ENCODE measurements at regions not wholly inside any gene's neighbourhood (a gene's known extent, or its start where the extent isn't known, plus 50 kb on each side); places are given as distances from the start of the nearest gene placed in this dataset.
"Not testable (repeated sequence)": the region's sequence is repeated elsewhere in the genome, so short reads cannot be mapped to it uniquely, and the experiment has no call there.

DNA sequence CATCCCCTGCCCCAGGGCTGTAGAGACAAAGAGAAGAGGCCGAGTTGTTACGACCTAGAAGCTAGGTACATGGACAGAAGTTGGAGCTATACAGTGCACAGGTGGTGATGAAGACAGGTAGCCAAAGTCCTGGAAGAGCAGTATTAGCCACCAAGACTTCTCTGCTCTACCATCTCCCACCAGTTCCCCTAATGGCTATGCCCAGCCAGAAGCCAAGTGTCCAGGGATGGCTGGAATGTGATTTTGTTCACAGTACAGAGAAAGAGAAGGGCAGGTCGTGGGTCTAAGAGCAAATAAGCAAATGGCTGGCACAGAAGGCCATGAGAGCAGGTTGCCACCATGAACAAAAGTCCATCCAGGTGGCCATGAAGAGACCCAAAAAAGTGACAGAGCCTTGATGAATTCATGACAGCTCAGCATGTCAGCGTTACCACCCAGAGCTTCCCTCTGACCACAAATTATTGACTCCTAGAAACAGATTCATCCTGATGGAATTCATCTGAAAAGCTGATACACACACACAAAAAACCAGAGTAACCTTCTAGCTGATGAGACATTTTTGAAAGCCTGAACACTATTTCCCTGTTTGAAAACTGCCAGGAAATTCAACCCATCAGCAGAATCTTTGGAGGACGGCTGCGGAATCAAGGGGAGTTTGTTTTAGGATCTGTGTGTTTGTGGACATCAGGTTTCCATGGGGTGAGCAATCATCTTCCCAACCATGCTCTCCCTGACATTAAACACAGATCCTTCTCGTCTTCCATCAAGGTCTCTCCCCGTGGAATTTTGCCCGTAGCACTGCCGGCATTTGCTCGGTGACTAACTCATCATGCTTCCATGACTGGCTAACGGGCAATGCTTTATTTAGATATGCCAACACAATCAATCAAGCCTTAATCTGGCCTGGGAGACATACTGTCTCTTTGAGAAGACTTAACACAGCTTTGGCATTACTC is 906.7 kb upstream of the AUTS2 start:
- no peak for DNase-seq

DNA sequence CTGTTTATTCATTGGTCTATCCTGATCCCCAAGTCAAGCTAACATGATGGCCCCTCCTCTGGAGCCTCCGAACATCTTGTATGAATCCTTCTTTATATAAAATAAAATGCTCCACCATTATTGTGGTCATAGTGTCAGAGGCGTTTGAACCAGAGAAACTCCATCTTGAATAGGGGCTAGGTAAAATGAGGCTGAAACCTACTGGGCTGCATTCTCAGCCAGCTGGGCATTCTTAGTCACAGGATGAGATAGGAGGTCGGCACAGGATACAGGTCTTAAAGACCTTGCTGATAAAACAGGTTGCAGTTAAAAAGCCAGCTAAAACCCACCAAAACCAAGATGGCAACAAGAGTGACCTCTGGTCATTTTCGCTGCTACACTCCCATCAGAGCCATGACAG is 905.8 kb upstream of the AUTS2 start:
- no peak for DNase-seq

DNA sequence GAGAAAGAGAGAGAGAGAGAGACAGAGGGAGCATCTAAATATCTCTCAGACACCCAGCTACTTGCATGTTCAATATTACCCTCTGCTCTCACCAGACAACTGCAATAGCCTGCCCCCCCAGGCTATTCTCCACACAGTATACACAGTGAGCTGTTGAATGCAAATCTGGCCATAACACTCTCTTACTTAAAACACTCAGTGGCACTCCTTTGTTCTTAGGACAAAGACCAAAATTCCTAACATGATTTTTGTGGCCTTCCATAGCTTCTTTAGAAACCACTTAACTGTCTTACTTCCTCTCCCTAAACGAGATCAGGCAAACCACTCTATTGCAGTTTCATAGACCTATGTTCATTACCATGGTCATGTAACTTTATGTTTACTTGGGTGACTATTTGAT is 903.6 kb upstream of the AUTS2 start:
- DNase-seq = no peak

DNA sequence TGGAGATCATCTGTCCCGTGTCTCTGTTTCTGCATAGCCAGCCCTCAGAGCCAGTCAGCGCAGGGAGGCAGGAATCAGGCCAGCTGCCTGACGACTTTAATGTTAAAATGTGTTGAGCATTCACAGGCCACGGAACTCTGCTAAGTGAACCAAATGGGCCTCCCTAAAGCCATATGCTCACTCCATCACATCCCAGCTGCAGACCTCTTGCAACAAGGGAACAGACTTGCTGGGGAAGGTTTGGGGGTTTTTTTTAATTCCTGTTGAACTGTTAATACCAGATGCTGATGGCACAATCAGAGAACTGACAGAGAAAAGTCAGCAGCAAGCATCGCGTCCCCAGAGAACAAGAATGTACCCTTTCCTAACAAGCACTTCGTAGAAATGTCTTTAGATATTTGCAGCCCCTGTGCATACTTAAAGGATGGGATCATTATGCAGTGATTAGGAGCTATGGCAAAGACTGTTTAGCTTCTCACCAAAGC is 900.4 kb upstream of the AUTS2 start:
- DNase-seq = no peak

DNA sequence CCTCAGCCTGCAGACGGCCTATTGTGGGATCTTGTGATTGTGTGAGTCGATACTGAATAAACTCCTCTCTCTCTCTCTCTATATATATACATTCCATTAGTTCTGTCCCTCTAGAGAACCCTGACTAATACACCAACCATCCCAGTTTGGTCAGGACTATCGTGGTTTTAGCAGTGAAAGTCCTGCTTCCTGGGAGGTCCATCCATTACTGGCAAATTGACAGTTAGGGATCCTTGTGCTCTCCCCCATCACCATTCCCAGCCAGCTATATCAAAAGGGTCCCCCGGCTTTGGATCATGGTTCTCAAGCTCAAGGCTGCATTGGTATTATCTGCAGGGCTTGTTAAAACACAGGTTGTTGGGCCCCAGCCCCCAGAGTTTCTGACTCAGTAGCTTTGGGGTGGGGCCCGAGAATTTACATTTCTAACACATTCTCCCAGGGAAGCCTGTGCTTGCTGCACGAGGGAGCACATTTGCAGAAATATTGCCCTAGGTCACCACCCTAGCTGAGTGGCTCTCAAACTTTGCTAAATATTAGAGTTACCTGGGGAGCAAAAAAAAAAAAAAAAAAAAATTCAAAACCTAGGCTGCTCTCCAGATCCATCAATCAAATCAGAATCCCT is 899.1 kb upstream of the AUTS2 start:
- DNase-seq = no peak

DNA sequence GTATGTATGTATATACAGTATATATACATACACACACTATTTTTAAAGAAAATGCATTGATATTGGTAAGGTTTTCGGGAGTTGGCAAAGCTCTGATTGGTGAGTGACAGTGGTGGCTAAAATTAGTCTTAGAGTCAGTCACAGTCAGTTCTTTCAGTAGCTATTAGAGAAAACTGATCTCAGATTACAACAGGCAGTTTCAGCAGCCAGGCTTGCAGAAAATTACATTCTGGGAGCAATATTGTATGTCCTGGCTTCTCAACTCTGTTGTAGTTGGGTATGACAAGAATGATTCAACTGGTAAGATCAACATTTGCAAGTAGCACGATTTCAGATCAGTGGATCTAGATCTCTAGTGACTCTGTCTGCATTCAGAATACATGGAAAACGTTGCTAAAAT is 897.9 kb upstream of the AUTS2 start:
- DNase-seq = no peak

DNA sequence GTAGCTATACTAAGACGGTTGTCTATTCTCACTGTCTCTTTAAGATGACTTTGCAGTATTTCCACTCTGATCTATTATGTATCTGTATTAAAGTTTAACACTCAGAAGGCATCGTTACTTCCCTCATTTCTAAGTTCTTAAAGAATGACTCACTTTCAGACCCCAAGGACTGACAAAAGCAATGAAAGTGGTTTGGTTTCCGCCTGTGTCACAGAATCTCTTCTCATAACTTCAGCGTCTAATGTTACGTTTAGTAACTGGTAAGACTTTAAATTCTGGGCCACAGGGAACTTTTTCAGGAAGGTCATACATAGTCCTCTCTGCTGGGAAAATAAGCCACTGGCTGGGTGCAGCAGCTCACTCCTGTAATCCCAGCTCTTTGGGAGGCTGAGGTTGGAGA is 892.0 kb upstream of the AUTS2 start:
- DNase-seq = no peak

DNA sequence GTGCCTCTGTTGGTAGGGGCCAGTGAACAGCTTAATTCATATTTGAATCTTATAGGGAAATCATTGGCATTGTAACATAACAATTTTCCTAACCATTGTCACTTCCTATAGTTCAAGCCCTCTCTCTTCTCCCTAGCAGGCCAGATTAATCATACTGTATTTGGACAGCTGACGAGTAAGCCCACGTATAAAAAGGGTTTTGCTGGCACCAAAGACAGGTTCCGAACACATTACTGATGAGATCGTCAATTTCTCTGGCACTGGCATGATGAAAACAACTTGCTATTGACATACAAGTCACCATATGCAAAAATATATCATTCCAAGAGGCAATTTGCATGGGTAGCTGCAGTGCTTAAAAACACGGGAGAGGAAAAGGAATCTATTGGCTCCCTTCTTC is 891.1 kb upstream of the AUTS2 start:
- no peak for DNase-seq

DNA sequence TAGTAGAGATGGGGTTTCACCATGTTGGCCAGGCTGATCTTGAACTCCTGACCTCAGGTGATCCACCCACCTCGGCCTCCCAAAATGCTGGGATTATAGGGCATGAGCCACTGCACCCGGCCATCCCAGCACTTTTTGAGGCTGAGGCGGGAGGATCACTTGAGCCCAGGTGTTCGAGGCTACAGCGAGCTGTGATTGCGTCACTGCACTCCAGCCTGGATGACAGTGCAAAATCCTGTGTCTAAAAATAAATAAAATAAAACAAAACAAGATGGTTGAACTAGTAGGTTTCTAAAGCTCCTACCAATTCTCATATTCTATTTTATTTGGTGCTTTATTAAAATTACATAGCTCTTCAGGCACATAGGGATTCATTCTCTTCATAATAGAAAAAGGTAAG is 890.3 kb upstream of the AUTS2 start:
- DNase-seq = no peak

DNA sequence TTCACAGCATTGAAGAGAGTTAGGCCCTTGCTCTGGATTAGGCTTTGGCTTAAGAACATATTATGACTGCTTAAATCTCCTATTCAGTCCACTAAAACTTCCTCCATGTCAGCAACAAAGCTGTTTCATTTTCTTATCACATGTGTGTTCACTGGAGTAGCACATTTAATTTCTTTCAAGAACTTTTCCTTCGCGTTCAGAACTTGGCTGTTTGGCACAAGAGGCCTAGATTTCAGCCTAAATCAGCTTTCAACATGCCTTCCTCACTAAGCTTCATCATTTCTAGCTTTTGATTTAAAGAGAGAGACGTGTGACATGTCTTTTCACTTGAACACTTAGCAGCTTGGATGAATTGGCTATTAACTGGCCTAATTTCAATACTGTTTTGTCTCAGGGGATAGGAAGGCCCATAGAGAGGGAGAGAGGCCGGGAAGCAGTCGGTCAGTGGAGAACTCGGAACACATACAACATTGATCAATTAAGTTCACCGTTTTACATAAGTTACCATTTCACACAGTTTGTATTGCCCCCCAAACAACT is 885.2 kb upstream of the AUTS2 start:
- DNase-seq = no peak

DNA sequence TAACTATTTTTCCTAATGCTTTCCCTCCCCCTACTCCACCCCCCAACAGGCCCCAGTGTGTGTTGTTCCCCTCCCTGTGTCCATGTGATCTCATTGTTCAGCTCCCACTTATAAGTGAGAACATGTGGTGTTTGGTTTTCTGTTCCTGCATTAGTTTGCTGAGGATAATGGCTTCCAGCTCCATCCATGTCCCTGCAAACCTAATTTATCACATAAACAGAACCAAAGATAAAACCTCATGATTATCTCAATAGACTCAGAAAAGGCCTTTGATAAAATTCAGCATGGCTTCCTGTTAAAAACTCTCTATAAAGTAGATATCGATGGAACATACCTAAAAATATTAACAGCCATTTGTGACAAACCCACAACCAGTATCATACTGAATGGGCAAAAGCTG is 884.1 kb upstream of the AUTS2 start:
- not testable (repeated sequence) for DNase-seq

DNA sequence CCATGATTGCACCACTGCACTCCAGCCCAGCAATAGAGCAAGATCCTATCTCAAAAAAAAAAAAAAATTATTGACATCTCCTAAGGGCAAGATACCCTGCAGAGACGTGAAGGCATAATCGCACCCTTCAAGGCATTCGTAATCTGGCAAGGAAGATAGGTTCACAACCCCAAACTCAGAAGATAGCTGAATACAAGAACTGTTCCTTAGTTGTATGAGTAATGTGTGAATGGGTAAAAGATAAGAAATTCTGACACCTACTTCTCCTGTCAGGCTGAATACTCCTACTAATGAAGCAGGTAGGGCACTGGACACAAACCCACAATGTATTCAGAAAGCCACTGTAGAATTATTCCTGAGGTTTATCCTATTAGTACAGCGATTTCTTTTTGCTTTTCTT is 882.4 kb upstream of the AUTS2 start:
- DNase-seq = no peak

DNA sequence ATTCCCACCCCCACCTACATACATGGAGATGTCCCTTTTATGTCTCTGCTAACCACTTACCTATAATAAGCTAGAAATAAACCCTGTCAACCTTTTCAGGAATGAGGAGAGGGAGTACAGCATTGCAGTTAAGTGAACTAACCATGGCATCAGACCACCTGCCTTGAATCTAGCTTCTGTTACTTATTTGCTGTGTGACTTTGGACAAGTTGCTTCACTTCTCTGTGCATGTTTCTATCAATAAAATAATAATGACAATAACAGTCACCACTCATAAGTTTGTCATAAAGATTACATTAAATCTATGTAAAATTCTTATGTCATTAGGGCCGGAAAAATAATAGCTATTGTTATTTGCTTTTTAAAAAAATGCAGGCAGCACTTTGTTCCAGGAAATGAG is 881.1 kb upstream of the AUTS2 start:
- DNase-seq = no peak

DNA sequence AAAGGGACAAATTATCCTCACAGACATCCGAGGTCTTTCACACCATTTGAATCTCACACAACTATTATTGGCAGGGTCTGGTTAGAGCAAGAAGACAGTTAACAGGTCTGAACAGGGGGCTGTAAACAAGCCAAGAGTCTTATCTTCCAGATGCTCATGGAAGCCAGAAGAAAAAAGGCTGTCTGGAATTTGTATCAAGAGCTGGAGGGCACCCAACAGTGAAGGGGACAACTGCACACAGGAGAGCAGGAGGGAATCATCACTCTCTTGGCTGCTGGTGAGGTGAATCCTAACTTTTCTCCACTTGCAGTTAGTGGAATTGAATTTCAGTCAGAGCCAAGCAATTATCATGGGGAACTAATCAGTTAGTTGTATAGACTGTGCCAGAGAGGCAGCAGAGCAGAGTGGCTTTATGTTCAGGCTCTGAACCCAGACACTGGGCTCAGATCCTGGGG is 880.2 kb upstream of the AUTS2 start:
- DNase-seq = no peak

DNA sequence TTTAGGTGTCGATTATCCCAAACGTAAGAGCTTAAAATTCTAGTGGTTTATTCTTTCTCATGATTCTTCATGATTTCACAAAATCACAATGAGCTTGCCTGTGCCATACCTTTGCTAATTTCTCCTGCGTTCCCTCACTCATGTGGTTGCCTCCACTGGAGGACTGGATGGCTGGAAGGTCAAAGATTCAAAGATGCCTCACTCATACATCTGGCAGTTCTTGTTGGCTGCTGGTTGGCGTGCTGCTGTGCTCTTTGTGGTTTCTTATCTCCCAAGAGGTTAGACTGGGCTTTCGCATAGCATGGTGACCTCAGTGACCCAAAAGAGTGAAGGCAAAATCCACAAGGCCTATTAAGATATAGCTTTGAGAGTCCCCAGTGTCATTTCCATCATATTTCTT is 877.6 kb upstream of the AUTS2 start:
- no peak for DNase-seq

DNA sequence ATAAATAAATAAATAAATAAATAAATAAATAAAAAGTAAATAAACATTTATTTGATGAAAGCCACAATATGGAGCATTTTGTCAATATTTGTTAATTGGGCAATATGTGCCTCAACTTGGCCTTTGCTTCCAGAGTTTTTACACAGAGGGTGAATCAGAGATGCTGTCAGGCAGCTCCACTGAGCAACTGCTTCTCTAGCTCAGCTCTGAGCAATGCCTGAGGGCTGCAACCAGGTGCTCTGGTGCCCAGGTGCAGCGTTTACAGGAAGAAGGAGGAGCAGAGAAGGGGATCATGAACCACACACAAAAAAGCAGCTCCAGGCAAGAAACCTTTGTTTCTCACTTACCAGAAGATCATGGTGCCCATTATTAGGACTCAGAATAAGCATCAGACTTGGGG is 876.2 kb upstream of the AUTS2 start:
- DNase-seq = no peak

DNA sequence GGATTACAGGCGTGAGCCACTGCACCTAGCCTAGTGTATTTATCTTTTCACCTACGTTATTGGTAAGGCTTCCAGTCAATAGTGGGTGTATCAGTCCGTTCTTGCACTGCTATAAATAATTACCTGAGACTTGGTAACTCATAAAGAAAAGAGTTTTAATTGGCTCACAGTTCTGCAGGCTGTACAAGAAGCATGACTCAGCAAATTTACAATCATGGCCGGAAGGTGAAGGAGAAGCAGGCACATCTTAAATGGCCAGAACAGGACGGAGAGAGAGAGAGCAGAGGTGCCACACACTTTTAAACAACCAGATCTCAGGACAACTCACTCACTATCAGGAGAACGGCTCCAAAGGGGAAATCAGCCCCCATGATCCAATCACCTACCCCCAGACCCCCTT is 873.3 kb upstream of the AUTS2 start:
- no peak for DNase-seq

DNA sequence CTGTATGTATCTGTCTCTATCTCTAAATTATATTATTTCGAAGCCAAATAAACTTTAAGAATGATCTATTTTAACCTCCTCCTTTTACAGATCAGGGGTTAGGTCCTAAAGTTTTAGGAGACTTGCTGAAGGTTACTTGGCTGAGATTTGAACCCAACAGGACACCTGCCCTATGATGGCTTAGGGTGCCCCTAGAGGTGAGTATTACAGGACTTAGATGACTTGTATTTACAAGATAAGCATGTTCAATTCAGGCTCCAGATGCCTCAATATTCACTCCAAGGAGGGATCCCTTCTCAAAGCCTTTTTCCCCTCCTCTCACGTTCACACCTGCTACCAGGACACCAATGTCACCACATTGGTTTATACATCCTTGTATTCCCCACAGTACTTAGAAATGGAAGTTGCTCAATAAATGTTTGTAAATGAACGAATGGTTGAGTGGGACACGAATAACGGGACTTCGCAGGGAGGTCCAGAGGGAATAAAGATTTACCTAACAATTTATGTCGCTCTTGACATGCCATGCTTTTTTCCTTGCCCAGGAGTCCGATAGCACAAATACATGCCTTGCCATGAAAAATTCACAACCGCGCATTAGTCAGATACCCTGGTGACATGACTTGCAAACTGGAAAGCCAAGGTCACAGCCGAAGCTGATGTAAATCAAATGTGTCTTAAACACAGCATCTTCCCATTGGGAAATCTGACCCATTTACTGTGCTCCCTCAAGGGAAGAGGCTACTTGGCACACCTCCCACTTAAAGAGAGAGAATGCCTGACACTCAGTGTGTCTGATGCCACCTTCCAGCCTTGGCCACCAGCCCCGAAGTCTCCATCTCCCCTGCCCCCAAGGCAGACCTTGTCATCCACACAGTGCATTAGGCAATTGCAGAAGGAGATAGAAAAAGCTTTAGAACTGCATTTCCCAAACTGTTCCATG is 872.2 kb upstream of the AUTS2 start:
- DNase-seq = no peak

DNA sequence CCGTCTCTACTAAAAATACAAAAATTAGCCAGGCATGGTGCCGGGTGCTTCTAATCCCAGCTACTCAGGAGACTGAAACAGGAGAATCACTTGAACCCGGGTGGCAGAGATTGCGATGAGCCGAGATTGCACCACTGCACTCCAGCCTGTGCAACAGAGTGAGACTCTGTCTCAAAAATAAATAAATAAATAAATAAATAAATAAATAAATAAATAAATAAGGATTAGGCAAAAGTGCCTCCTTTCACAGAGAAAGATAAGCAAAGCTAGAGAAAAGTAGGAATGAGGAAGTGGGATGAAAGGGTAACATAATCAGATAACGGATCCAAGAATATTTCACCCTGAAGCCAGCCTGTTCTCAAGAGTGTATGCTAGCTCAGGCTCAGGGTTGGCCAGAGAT is 869.6 kb upstream of the AUTS2 start:
- not testable (repeated sequence) for DNase-seq

DNA sequence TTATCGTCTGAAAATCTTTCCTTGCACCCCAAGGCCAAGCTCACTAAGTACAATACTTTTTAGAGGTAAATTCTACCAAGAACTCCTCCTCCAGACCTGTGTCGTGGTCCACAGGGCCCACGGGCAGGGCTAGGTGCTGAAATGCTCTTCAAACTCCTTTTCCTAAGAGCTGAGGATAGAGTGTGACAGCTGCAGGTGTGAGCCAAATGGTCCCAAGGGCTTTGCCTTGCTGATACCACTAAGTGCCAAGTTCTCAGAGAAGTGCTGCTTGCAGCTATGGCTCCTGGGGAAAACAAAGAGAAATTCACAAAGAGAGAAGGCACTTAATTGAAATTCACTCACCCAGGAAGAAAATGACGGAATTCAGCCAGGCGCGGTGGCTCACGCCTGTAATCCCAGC is 868.9 kb upstream of the AUTS2 start:
- no peak for DNase-seq

DNA sequence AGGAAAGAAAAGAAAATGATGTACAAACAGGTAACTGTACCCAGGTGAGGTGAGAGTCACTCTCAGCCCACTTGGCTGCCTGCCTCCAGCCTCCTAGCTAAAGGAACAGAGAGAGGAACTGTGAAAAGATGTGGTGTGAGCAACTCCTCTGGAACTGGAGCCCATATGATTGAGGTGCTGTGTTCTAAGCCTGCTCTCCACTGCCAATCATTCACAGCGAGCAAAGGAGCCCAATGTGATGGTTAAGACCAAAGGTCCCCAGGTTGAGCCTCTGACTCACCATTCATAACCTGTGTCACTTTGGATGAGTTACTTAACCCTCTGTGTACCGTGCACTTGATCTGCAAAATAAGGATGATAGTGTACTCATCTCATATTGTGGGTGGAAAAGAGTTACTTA is 868.1 kb upstream of the AUTS2 start:
- no peak for DNase-seq

DNA sequence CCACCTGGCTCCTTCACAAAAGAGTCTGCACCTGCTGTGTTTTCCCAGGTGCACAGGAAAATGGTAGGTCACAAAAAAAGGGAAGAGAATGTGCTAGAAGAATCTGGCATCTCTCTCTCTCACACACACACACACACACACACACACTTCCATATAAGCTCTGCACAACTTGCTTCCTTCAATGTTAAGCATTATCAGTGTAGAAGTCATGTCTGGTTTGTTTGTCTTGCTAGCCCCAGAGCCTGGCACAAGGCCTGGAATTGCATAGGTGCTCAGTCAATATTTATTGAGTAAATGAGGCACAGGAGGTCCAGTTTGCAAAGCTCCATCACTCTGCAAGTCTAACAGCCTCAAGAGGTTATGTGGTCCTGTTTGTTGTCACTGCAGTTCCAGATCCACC is 867.3 kb upstream of the AUTS2 start:
- no peak for DNase-seq

Measured in effector CD4-positive, alpha-beta T cell (primary cell).